GM18520 (cell line): ENCODE measurements at regions not wholly inside any gene's neighbourhood (a gene's known extent, or its start where the extent isn't known, plus 50 kb on each side); places are given as distances from the start of the nearest gene placed in this dataset.
A peak's percentile ranks its signal among the peaks of the same experiment; 100 is the strongest.
"Not testable (repeated sequence)": the region's sequence is repeated elsewhere in the genome, so short reads cannot be mapped to it uniquely, and the experiment has no call there.

Source experiments
- ATAC-seq: cut with Tn5 transposase; IDR thresholded peaks from one replicate; pipeline ENCODE4 v1.9.1; 2021; ENCODE audit not compliant: unreplicated experiment

DNA sequence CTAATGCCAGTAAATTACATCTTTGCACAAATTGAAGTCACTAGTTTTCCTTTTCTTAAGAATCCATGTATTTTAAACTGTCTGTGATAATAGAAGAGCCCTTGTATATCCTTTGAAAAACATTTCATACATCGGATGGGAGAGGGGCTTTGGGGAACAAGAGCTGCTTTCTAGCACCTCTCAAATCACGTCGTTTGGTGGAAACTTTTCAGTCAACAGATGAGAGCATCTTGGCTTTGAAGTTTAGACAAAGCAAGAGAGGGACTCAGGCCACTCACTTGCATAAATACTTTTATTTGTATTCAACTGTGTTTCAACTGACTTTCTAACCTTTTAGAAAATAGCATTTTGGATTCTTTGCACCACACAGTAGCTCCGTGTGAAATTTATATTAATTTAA lies 502.3 kb upstream of the IMPG1 start:
- ATAC-seq: no peak

DNA sequence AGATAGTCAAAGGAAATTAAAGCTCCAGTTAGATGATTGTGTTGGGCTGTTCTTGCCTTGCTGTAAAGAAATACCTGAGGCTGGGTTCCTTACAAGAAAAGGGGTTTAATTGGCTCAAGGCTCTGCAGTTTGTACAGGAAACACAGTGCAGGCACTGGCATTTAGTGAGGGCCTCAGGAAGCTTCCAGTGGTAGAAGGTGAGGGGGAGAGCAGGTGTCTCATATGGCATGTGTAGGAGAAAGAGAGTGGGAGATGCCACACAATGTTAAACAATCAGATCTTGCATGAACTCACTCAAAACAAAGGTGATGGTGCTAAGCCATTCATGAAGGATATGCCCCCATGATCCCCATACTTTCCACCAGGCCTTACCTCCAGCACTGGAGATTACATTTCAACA lies 493.5 kb upstream of the IMPG1 start:
- no peak for ATAC-seq

DNA sequence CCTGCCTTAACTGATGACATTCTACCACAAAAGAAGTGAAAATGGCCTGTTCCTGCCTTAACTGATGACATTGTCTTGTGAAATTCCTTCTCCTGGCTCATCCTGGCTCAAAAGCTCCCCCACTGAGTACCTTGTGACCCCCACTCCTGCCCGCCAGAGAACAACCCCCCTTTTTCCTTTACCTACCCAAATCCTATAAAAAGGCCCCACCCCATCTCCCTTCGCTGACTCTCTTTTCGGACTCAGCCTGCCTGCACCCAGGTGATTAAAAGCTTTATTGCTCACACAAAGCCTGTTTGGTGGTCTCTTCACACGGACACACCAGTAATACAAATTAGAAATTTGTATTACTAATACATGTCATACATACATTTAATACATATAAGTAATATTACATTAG lies 489.9 kb upstream of the IMPG1 start:
- not testable (repeated sequence) for ATAC-seq

DNA sequence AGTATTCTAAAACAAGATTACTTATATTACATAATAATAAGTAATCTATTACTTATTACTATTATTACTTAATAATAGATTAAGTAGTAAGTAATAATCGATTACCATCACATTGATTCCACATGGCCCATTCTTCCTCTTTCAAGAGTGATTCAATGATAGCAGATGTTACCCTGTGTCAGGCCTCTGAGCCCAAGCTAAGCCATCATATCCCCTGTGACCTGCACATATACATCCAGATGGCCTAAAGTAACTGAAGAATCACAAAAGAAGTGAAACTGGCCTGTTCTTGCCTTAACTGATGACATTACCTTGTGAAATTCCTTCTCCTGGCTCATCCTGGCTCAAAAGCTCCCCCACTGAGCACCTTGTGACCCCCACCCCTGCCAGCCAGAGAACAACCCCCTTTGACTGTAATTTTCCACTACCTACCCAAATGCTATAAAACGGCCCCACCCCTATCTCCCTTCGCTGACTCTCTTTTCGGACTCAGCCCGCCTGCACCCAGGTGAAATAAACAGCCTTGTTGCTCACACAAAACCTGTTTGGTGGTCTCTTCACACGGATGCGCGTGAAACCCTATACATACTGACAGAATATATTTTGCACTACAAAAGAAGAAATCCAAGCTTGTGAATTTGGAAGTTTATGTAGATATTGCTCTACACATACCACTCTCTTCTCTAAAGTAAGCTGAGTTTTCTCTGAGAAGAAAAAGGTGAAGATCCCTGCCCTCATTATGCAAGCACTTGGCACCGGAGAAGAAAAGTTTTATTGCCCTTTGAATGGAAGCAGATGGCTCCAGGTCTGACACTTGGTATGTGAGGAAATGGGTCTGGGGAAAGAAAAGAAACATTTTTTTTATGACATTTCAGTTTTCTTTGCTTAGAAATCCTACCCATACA lies 488.6 kb upstream of the IMPG1 start:
- ATAC-seq: not testable (repeated sequence)

DNA sequence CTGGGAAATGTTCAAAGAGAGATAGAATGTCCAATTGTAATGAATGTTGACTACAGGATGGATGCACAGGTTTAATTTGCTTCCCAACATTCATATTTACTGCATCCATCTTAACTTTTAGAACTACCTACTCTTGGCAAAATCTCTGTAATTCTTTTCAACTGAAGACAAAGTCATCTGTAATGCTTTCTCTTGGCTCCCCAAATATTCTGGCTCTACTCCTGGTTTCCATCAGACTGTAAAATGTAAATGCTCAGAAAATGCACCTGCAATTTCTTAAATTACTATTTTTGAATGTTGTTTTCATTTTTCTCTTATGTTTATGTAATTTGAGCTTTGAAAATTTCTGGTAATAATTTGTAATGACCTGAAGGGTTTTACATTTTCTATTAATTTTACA lies 480.8 kb upstream of the IMPG1 start:
- no peak for ATAC-seq

DNA sequence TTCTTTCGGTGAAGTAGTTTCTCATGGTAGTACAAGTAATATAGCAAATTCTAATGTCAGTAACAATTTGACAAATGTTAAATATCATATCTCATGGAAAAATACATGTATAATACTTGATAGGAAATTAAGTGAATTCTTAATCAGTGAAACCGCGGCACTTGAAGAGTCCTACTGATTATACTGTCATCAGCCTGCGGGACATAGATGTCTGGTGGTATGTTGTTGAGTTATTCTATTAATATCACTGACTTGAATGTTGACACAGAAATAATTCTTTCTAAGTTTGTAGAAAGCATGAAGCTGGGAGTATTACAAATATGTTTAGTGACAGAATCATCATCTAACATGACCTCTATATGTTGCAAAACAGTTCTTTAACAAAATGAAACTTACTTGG lies 479.8 kb upstream of the IMPG1 start:
- ATAC-seq: no peak

DNA sequence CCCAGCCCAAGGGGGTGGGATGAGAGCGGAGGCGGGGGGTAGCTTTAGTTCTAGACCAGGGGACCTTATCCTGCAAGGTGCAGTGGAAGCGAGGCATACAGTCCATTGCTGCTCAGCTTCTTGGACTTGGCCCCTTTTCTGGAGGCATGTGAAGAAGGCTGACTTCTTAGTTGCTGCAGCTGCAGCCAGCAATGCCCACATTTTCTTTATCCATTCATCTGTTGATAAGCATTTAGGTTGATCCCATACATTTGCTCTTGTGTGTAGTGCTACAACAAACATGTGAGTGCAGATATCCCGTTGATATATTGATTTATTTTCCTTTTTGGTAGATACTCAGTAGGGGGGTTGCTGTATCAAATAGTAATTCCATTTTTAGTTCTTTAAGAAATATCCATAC lies 461.2 kb upstream of the IMPG1 start:
- ATAC-seq: no peak

DNA sequence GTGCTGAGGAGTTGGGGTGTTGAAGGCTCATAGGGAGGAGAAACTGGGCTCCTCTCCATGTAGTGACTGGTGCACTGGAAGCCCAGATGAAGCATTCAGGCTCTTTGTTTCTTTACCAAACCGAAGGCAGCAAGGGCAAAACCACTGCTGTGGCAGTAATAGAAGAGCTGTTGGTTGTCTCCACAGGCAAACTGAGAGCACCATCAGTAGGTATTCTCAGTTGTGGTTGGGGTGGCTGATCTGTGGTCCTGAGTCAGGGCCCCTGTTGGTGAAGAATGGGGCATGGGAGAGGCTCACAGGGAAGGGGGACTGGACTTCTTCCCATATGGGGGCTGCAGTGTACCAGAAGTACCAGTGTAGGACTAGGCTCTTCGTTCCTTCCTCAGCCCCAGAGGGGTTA lies 460.2 kb upstream of the IMPG1 start:
- no peak for ATAC-seq

DNA sequence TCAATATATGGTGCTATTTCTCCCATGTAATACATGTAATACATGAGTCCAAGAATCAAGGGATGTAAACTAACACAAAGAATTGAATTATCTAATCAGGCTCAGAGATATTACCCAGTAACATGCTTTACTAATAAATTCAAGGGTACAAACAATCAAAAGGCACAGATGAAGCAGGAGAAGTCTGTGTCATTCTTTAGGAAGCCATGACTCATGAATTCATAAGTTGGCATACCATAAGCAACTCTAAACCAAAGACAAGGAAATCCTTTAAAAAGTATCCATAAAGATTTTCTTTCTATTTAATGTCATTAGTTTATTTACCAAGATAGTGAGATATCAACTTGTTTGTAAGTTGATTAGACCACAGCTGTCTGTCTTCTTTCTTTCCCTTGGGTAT lies 446.0 kb upstream of the IMPG1 start:
- ATAC-seq: no peak

DNA sequence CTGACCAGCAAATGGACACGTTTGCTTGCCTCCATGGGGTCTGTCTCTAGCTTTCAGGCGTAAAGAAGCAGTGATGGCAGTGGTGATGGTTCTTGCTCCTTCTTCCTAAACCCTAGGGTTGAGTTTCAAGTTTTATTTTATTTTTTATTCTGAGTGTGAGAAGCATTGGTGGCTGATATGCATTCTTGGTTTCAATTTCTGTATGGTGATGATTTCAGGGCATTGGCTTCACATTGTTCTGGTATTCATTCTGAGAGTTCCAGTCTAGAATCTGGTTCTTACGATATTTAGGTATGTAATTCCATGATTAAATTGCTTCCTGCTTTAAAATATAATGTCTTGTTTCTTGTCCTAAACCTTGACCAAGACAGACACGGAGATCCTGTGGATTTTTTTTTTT lies 444.5 kb upstream of the IMPG1 start:
- ATAC-seq: no peak

DNA sequence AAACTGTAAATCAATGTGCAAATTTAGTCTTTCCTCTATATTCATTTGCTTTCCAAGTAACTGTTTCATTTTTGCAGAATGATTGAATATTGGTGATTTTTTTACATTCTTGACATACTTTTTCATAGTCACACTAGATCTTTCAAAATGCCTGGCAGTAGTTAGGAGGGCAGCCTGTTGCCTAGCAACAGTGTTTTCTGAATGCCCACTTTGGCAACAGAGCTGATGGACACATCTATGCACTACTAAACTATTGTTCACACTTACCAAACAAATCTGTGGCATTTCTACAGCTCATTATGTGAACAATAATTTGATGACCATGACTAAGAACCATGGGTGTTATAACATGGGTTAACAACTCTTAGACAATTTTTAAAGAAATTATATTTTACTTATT lies 438.0 kb upstream of the IMPG1 start:
- ATAC-seq: no peak

DNA sequence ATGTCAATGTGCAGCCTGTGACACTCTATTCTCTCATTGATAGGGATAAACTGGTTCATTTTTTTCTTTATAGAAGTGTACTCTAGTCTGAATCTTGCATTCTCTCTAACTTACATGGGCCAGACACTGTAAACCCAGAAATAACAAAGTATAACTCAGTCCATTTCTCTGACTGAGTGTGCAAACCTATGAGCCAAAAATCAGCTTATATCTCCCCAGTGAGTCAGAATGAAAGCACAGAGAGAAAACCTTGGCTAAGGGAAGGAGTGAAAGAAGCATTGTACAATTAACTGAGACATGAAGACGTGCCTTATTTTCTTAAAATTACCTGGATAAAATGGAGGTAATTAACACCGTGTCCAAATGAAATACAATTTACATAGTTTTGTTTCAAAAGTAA lies 436.9 kb upstream of the IMPG1 start:
- no peak for ATAC-seq

DNA sequence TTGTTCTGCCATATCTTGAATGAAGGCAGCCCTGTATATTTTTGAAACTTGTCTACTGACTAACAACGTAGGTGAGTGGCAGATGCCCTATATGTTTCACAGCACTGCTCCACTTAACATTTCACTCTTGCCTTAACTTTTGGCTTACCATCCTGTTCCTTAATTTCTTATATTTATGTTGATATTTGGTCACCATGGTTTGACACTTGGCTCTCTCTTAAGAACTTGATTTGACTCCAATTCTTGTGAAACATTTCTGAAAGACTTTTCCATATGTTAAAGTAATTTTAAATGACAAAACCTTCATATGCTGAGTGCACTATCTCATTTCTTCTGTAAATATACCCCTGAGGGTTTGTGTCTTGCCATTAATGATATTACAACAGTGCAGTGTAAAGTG lies 434.3 kb upstream of the IMPG1 start:
- no peak for ATAC-seq

DNA sequence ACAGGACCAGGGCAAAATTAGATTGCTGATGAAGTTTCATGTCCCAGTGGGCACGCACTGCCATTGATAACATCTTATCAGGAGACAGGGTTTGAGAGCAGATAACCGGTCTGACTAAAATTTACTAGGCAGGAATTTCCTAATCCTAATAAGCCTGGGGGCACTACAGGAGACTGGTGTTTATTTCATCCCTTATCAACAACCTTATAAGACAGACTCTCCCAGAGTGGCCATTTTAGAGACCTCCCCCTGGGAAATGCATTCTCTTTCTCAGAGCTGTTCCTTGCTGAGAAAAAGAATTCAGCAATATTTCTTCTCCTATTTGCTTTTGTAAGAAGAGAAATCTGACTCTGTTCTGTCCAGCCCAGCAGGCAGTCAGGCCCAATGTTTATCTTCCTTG lies 423.4 kb upstream of the IMPG1 start:
- no peak for ATAC-seq

DNA sequence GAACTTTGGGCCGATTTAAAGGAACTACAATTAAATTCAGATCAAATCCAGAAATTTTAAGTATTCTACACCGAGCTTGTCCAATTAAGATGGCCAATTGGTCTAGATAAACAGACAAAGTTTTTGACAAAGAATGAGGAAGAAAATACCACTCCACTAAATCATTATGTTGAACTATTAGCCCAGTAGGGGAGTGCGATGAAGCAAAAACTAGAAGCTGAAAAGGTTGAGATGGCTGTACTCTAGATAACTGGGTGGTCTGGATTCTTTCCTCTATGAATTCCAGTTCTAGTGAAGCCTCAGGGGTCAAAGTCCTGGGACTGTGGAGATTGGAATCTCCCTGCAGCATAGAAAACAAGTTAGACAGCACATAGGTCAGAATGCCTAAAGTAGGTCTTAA lies 418.9 kb upstream of the IMPG1 start:
- ATAC-seq: not testable (repeated sequence)

DNA sequence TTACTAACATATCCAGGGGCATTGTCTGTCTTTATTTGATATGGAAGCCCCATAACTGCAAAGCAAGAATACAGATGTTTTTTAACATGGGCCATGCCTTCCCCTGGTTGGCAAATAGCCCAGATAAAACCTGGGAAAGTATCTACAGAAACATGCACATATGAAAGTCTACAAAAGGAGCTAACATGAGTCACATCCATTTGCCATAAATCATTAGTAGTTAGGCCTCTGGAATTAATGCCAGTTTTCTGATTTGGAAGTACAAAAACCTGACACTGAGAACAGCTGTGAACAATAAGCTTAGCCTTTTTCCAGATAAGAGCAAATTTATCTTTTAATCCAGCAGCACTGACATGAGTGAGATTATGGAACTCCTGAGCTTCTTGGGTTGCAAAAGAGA lies 418.0 kb upstream of the IMPG1 start:
- no peak for ATAC-seq

DNA sequence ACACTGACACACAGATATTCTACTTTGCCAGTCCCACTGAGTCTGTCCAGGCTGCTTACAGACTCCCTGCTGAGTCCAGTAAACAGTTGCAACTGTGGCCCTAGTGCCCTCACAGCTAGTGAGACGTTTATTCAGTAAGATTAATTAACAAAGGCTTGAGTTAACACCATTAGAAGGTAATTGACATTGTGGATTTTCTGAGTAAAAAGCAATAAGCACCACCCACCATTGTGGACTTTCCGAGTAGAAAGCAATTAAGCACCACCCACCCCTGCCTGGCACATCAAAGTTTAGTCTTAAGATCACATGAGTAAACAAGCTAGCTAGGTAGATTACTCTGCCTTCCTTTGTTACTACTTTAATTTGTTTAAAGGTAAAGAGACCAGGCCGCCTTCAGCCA lies 408.6 kb upstream of the IMPG1 start:
- ATAC-seq: no peak

DNA sequence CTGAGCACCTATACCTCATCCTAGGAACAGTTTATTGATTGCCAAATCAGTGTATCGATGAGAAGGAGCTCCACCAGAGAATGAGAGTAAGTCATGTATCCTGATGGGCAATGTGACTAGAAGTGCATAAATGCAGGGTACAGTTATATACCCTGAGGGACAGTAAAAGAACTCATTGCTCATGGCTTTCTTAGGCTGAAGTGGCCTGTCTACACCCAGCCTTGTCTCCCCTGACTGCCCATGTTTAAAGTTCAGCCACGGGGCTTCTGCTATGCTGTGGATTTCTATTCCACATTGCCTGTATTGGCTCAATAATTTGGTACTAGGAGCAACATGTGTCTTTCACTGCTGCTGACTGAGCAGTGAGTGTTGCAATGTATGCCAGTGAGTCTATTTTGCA lies 400.4 kb upstream of the IMPG1 start:
- ATAC-seq: no peak

DNA sequence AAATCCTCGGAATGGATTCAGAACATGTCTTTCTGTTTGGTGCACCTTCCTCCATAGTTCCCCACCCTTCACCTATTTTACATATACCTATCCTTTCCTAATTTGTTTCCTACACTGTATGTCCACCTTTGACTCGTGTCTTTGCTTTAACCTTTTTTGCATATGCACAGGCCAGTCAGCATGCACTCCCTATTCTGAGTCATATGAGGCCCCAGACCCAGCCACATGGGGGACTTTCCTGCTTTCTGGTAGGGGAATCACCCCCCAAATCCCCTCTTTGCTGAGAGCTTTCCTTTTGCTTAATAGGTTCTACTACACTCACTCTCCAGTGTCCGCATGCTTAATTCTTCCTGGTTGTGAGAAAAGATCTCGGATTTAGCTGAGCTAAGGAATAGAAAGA lies 393.8 kb upstream of the IMPG1 start:
- ATAC-seq: peak; percentile 62

DNA sequence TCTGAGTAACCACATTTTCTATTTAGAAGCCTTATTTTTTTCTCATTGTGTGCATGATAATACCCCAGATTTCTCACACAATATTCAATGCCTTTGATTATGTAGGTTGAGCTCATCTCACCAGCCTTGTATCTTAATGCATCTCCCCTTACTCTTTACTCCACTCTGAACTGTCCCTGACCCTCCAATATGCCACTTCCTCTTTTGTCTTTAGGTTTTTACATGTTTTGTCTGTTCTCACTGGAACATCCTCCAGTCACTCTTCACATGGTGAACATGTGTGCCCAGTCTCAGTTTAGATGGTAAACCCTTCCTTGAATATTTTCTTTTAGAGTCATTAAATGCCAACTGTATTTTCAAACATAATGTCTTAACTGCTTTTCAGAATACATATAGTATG lies 392.9 kb upstream of the IMPG1 start:
- no peak for ATAC-seq

DNA sequence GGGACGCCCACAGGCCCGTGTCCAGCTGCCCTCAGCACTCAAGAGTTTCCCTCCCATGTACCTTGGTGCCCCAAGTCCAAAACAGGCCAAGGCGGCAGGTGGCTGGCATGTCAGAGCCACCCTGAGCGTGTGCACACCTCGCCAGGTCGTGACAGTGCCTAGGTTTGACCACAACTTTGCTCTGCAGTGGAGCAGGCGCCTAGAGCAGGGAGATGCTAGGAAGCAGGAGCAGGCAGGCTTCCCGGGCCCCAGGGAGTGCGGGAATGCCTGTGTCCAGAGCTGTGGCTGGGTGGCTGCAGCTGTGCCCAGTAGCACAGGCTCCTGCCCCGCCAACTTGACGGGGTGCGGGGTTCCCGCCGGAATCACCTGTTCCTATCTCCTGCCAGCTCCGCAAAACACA lies 380.8 kb upstream of the IMPG1 start:
- no peak for ATAC-seq

DNA sequence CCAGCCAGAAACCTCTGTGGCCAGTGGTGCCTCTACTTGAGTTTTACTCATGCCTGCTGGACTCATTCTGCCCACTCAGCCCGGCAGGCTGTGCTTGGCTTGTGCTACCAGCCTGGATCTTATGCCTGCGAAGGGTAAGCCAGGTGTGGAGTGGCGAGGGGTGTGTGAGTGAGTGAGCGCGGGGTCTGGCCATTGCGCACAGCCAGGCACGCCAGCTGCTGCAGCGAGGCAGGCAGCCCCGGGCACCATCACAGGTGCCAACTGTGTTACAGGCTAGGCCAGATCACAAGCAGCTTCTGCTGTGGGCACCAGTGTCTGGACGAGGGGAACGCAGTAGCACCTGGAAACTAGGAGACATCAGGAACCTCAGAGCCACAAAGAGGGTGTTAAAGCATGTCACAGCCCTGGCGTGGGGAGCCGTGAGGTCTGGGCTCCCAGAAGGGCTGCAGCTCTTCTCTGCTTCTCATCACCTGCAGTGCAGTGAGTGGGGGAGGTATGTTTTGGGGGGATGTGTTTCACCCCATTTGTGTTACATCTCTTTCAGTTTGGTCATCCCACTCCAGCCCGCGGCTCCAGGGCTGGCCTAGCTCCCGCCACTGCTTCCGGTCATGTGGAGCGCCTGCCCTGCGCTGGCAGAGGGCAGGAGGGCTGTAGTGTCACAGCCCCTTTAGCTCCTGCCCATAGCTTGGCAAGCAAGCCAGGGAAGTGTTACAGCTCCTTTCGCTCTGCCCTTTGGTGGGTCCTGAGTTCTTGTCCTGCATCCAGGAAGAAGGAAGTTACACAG lies 379.7 kb upstream of the IMPG1 start:
- ATAC-seq: no peak
